Inferior parietal cortex (tissue), 1 donor: ENCODE measurements at regions not wholly inside any gene's neighbourhood (a gene's known extent, or its start where the extent isn't known, plus 50 kb on each side); places are given as distances from the start of the nearest gene placed in this dataset.
"Not testable (repeated sequence)": the region's sequence is repeated elsewhere in the genome, so short reads cannot be mapped to it uniquely, and the experiment has no call there.

Experiments used
- DNase-seq: peaks from one replicate; pipeline ENCODE4 v3.0.0-alpha.2; 2016; ENCODE audit errors: extremely low spot score

DNA sequence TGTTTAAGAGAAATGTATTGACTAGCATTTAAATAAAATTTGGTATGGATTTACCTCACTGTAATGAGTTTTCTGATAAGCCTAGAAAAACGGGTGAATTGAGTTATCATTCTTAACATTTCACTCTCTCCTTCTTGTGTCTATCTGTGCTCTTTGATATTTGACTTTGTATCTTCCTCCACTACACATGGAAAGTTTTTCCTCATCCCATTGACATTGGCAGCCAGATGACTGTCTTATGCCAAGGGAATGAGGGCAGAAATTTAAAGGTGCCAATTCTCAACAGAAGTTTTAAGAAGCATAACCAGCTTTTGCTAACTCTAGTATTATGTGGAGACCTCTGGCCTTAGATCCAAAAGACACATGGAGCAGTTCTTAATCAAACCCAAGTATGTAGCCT is 376.6 kb downstream of the DSEL start:
- DNase-seq = no peak

DNA sequence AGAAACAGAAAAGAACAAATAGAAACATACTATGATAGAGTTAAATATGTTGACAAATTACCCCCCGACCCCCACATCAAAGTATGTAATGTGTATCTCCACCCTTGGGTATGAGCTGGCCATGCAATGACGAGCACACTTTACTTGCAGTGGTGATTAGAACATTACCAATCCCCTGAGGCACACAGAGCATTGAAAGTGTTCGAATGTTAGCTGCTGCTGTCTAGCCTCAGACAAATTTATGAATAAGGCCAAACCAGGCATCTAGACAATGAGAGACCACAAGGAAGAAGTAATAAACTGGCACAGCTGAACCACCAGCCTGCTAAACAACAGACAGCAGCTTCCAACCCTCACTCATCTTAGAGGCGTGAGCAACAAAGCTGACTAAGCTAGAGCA is 380.5 kb downstream of the DSEL start:
- no peak for DNase-seq

DNA sequence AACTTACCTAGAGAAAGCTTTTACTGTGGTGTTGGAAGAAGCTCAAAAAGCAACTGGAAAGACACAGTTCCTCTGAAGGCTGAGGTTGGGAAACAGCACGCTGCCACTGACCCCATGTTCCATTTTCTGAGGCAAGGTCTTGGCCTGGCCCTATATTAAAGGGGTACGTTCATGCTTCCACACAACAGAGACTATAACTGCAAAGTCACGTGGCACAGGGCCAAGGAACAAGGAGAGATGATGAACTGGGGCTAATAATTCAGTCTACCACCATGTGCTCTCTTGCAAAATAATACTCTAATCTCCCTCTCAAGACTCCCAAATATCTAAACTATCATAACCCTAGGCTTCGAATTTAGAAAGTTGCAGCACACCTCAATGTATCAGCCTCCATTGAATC is 381.6 kb downstream of the DSEL start:
- DNase-seq = no peak

DNA sequence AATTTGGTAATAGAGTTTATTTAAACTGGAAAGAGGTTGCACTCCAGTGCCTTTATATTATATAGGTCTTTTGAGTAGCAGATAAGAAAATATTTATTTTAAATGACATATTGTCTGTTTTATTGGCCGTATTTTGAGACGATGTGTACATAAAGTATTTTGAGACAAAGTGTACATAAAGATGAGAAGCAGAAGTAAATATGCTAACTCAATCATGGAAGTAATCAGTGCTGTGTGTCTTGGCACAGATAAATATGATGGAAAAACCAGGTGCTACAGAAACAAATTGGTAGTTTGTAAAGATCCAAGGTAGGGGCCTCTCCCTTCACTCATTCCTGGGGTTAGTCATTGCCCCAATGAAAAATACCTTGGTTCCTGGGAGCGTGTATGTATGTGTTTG is 382.9 kb downstream of the DSEL start:
- no peak for DNase-seq

DNA sequence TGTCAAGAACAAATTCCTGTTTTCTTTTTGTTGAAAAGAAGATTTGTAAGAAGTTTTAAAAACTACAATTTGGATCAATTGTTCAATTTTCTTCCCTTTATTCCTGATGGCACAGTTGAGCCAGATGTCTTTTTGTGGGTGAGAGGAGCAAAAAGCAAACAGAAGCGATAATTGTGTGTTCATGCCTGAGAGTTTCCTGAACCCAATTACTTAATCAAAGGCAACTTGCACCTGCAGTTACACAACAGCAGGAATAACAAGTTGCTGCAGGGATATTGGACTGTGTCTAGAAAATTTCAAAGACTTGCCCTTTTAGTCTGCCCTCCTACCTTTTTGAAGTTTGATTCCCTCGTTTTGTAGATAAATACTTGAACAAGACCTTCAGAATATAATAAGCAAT is 383.6 kb downstream of the DSEL start:
- DNase-seq = no peak

DNA sequence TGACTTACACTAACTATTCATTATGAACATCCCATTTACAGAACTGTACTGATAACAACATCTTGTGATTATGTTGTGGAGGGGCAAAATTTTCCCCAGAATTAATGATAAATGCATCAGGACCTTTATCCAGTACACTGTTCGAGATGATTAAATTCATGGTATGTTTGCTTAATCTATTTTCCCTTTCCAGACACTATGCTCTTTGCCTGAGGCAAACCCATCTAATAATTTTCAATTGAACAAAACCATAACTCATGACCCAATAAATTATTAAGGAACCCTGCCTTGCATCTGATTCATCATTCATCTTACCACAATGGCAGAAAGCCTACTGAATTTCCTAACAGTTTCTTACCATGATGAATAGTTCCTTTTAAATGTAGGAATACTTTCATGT is 385.0 kb downstream of the DSEL start:
- DNase-seq = no peak

DNA sequence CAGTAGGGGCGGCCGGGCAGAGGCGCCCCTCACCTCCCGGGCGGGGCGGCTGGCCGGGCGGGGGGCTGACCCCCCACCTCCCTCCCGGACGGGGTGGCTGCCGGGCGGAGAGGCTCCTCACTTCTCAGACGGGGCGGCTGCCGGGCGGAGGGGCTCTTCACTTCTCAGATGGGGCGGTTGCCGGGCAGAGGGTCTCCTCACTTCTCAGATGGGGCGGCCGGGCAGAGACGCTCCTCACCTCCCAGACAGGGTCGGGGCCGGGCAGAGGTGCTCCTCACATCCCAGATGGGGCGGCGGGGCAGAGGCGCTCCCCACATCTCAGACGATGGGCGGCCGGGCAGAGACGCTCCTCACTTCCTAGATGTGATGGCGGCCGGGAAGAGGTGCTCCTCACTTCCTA is 389.8 kb downstream of the DSEL start:
- not testable (repeated sequence) for DNase-seq

DNA sequence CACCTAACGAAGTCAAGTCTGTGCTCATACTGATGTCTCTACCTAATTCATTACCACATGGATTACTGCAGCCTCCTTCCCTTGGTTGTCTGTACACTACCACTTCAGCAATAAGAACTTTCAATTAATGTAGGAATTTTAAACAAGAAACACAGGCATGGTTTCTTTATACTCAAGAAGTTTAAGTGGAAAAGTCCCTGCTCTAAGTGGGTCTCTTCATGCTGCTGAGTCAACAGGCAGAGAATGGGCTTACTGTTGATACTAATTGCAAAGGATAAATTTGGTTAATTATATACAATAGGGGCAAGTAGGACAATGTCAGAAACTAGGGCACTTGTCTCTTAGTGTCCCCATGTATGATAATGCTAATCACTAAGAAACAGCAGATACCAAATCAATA is 392.6 kb downstream of the DSEL start:
- no peak for DNase-seq

DNA sequence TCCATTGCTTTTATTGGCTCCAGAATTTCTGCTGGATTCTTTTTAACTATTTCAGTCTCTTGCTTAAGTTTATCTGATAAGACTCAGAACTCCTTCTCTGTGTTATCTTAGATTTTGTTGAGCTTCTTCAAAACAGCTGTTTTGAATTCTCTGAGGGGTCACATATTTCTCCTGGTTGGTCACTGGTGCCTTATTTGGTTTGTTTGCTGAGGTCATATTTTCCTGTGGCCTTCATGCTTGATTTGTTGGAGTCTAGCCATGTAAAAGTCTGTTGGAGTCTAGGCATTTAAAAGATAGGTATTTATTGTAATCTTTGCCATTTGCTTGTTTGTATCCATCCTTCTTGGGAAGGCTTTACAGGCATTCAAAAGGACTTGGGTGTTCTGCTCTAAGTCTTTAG is 398.7 kb downstream of the DSEL start:
- no peak for DNase-seq

DNA sequence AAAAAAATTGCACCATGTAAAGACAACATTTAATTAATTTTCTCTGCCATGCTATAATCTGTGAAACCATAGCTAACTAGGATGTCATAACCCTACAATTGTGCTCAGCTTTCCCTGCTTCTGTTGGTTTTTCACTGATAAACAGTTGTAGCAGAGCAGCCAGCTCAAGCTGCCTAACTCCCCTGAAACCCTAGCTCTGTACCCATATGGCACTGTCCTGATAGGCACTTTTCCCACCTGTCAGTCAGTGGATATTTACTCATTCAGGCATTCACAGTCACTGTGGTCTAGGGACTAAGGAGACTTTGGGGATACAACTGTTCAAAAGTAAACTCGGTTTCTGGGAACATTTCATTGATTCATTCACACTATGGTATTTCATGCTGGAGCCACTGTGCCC is 407.0 kb downstream of the DSEL start:
- no peak for DNase-seq

DNA sequence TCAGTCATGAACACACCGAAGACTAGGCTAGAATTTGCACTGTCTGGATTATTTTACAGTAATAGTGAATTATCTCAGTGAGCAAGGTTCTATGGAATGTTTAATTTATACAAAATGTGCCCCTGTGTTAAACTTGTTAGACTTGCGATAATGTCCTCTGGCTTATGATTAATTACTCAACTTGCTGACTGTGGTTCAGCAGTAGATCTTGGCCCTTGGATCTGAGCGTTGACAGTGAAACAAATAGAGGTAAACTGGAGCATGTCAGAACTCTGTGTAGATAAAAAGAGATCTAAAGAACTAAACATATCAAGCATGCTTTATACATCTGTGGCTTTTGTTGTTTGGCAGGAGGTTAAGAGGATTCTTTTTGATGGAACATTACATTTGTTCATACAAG is 407.6 kb downstream of the DSEL start:
- no peak for DNase-seq

DNA sequence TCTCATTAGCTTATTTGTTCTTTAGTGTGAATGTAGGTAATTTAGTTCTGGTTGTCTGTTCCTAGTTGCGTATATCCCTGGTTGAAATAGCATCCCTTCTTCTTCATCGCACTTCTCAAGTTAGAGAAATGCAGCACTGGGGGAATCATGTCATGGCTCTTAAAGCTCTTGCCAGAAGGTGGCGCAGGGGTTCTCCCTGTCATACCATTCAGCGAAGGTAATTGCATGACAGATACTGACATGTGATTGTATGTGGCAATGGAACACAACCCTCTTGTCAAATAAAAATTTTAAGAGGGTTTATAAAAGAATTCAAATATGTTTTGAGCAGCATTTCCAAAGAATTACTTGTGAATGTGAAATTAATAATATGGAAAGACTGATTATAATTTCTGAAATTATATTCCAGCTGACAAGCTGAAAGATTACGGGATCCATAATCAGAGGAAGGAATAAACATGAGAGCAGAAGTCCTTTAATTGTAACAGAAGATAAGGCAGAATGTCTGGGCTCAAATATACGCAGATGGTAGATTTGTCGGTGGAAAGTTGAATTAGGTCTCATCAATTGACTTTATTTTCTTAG is 411.7 kb downstream of the DSEL start:
- peak; percentile 75 for DNase-seq

DNA sequence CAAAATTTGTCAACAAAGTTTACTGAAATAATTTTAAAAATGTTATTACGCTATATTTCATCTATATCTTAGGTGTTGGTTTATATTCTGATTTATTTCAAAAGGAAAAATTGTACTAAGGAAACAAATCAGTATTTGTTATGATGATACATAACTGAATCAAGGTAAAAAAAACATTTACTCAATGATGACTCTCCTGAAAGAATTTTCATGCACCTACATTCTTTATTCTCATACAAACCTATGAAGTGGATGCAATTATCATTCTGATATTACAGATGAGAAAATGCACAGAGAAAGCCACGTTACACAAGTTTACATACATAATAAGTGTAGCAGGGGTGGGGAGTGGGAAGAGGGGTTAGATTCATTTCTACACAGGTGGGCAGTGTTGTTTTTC is 422.4 kb downstream of the DSEL start:
- no peak for DNase-seq

DNA sequence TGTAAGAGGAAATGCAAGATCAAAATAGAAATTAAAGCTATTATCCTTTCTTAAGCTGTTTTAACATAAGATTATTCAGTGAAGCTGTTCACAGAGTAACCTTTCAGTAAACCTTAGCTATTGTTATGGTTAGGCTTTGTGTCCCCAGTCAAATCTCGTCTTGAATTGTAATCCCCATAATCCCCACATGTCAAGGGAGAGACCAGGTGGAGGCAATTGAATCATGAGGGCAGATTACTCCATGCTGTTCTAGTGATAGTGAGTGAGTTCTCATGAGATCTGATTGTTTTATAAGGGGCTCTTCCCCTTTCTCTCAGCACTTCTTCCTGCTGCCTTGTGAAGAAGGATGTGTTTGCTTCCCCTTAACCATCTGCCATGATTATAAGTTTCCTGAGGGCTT is 424.4 kb downstream of the DSEL start:
- DNase-seq = no peak

DNA sequence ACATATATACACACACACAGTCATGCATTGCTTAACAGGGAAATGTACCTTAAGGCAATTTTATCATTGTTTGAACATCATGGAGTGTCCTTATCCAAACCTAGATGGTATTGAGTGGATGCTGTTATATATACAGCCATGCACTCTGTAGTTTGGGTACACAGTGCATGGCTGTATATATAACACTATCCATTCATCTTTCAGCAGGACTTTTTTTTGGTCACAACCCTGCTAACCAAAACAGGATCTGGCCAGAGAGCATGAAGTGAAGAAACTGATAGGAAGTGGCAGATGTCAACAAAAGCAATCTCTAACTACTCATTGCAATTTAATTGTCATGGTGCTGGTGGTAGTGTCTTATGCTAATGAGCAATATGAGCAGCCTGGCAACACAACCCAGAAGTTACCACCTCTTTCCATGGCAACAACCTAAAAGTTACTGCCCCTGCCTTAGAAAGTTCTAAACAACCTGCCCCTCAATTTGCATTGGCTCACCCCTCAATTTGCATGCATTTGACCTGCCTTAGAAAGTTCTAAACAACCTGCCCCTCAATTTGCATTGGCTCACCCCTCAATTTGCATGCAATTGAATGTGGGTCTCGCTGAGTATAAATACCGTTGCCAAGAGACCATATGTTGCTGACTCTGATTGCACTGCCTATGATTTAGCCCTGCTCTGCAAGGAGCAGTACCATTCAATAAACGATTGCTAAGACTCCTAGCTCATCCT is 434.9 kb downstream of the DSEL start:
- no peak for DNase-seq

DNA sequence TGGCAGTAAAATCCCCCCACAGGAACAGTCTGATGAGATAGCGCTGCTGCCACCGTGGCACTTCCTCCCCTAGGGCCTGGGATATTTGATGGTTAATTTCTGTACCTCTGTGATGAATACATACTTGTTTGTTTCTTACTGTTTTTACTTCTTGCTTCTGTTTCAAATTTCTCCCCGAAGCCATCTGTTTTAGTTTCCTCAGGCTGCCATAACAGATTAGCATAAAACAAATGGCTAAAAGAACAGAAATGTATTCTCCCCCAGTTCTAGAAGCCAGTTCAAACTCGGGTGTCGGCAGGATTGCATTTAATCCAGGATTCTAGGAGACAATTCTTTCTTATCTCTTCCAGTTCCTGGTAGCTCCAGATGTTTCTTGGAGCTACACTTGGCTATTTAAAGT is 435.9 kb downstream of the DSEL start:
- no peak for DNase-seq

DNA sequence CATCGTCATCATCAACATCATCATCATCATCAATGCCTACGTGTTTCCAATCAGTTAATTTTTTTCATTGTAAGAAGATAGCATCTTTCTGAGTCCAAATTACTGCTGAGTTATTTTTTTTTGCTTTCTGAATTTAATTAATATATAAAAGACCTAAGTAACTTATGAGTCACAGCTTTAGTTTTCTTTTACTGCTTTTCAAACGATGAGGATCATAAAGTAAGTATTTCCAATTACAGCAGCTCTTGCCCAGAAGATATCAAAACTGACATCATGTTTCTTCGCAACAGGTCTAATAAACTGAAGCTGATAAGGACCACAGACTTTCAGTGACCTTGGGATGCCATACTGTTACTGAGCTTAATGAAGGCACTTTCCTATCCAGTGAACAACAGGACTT is 442.2 kb downstream of the DSEL start:
- DNase-seq = no peak

DNA sequence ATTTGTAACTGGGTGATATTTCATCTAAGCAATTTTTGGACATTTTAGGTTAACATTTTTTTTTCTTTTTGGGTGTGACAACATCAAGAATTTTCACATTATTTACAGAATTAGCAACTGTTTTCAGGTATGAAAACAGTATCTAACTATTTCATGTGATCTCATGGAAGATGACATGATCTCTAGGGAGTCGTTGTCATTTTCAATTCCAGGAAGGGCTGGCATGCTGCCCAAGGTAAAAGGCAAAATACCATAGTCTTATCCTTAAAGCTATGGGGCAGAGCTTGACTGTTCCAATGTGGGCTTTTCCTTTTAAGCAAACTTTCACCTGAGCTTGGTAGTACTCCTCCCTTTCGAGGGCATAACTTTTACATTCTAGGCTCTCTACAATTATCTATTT is 443.7 kb downstream of the DSEL start:
- no peak for DNase-seq

DNA sequence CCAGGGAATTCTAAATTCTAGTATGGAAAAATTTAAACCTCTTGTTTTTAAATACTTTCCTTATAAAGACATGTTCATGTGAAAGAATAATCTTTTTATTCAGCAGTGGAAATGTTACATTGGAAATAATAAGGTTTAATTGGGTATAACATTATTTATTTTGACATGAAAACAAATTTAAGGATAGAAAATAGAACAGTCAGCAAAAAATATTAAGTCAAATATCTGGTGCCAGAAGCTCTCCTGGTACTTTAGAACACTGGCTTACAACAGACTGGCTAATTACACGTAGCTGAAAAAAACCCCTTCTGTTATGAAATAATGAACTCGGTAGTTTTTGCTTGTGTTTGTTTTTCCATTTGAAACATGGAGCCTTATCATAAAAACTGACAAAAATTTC is 447.9 kb downstream of the DSEL start:
- no peak for DNase-seq

DNA sequence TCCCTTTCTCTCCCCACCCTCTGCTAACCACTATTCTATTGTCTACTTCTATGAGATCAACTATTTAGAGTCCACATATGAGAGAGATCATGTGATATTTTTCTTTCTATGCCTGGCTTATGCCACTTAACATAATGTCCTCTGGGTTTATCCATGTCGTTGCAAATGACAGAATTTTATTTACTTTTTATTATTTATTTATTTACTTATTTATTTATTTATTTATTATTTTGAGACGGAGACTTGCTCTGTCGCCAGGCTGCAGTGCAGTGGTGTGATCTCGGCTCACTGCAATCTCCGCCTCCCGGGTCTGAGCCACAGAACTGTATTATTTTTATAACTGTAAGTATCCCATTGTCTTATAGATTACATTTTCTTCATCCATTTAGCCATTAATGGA is 443.4 kb upstream of the CDH19 start:
- DNase-seq = no peak

DNA sequence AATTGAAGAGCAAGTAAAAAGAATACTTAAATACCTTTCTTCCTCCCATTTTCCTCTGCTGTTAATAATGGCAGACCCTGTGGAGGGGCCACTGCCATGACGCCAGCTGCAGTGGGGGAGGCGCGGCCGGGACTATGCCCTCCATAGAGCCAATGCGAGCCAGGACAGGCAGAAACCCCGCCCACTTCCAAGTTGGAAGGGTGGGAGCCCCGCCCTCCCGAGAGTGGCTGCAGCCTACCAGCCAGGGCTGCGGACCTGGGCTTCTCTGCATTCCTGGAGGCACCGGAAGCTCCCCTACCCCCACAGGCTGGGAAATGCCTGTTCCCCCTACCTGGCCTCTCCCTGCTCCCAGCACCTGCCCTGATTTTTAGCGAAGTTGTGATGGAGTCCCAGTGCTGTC is 439.4 kb upstream of the CDH19 start:
- DNase-seq = no peak

DNA sequence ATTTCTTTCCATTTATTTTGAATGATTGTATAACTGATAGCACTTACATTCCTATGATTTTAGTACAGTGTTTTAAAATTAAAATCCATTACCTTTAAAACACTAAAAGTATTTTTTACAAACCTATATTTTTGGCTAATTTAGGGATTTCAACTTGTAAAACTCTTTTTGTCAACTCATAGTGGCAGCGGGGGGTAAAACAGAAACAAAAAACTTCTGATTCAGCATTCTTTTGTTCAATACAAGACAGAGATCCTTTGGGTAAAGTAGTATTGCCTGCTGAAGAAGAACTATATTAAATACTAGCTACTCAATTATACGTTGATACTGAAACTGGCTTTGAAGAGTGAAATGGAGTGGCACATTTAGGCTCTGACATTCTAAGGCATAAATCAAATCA is 437.4 kb upstream of the CDH19 start:
- no peak for DNase-seq

DNA sequence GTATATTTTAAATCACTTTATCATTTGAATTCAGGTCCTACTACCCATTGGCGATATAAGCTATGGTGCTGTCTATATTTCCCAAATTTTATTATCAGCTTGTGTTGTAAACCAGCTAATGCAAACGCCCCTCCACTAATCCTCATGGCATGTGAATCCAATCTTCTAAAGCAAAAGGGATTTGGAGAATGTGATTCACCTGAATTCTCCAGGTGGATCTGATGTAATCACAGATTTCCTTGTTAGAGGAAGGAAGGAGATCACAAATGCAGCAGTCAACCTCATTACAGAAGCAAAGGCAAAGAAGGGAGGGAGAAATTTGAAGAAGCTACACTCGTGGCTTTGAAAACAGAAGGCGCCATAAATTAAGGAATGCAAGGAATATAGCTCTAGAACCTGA is 431.1 kb upstream of the CDH19 start:
- DNase-seq = no peak

DNA sequence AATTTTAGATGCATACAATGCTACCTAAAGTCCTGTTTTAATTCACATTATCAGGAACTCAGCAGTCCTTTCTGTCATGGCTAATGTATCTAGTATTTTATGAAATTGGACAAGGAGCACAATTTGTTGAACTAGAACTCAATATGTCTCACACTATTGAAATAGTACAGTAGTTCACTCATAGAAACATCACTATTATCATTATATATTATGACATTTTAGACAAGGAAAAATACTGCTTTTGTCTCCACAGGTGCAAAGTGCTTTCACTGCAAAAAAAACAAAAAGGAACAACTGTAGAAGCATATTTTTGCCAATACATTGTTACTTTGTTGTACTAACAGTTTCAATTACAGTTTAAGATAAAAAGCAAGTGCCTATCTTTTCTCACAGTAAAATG is 419.2 kb upstream of the CDH19 start:
- no peak for DNase-seq
